Caco-2 (cell line): ENCODE measurements at regions not wholly inside any gene's neighbourhood (a gene's known extent, or its start where the extent isn't known, plus 50 kb on each side); places are given as distances from the start of the nearest gene placed in this dataset.

Source experiments
- BruUV-seq: library from RNA; stranded (reverse); fragments of 400-500 nt; replicated peaks from 2 replicates; lab custom pipeline; 2021; lab: Mats Ljungman, UMichigan
- CTCF ChIA-PET: fragments of 300-600 bp; sonication (Branson Sonifier 250); formaldehyde crosslinking; loops from one replicate; lab custom pipeline; 2022; ENCODE audit warnings: antibody characterized with exemption; lab: Charles Lee
- POLR2A ChIA-PET: fragments of 300-600 bp; sonication (Branson Sonifier 250); formaldehyde crosslinking; loops from one replicate; lab custom pipeline; 2022; ENCODE audit warnings: antibody characterized with exemption; lab: Charles Lee
- DNase-seq, 2 experiments: peaks; one replicate each; pipeline versions ENCODE4 v3.0.0 to v3.0.0-alpha.2; 2020 to 2022
- H3K27me3 ChIP-seq: replicated peaks from 2 replicates; pipeline ENCODE4 v1.6.0; 2011; ENCODE audit warnings: low read length; ENCODE audit not compliant: control insufficient read depth, insufficient read depth
- H3K36me3 ChIP-seq: 2 replicates; pipeline ENCODE4 v1.5.1; 2011; ENCODE audit warnings: low read length; ENCODE audit not compliant: control insufficient read depth, insufficient read depth
- H3K4me1 ChIP-seq: fragments of 250-450 bp; sonication (Bioruptor Pico); 2 replicates; pipeline ENCODE4 v1.5.1; 2020; ENCODE audit warnings: mild to moderate bottlenecking
- H3K4me3 ChIP-seq: 2 replicates; pipeline ENCODE4 v1.5.1; 2011; ENCODE audit warnings: low read depth, mild to moderate bottlenecking, control low read depth, low read length
- H3K9me3 ChIP-seq: fragments of 250-450 bp; sonication (Bioruptor Pico); 2 replicates; pipeline ENCODE4 v1.5.1; 2020; ENCODE audit warnings: mild to moderate bottlenecking, moderate library complexity
- H3K27ac Mint-ChIP-seq: one replicate; pipeline ENCODE4 v1.8.0; 2022; ENCODE audit warnings: mixed read lengths; ENCODE audit not compliant: unreplicated experiment
- H3K27me3 Mint-ChIP-seq: one replicate; pipeline ENCODE4 v1.8.0; 2022; ENCODE audit warnings: mixed read lengths; ENCODE audit not compliant: insufficient read depth, unreplicated experiment
- H3K36me3 Mint-ChIP-seq: one replicate; pipeline ENCODE4 v1.8.0; 2022; ENCODE audit warnings: mild to moderate bottlenecking, mixed read lengths; ENCODE audit not compliant: insufficient read depth, unreplicated experiment
- H3K4me1 Mint-ChIP-seq: one replicate; pipeline ENCODE4 v1.8.0; 2022; ENCODE audit warnings: low read depth, mixed read lengths; ENCODE audit not compliant: unreplicated experiment
- H3K4me3 Mint-ChIP-seq: one replicate; pipeline ENCODE4 v1.8.0; 2022; ENCODE audit warnings: mild to moderate bottlenecking, moderate library complexity, mixed read lengths; ENCODE audit not compliant: unreplicated experiment
- H3K9me3 Mint-ChIP-seq: one replicate; pipeline ENCODE4 v1.8.0; 2022; ENCODE audit warnings: mixed read lengths; ENCODE audit not compliant: unreplicated experiment
- intact Hi-C: fragments of 100-400 bp; cut with micrococcal nuclease; formaldehyde crosslinking; loops from one replicate; pipeline ENCODE4 v1.10.0; 2022; ENCODE audit not compliant: unreplicated experiment
- TF ChIP-seq, protein P1 (sequence below), 2 experiments: fragments of 200-600 bp in 1 of 2; IDR thresholded peaks; 1 replicate in 1 of 2; 2 replicates in 1 of 2; pipeline versions ENCODE4 v1.5.1 to v1.8.0; 2011 to 2022; ENCODE audit warnings: antibody characterized with exemption in 1 of 2, control low read depth in 1 of 2, inconsistent platforms in 1 of 2, low read depth in 1 of 2, low read length in 1 of 2, mild to moderate bottlenecking in 1 of 2, moderate library complexity in 1 of 2; ENCODE audit not compliant: insufficient read depth in 1 of 2, severe bottlenecking in 1 of 2, unreplicated experiment in 1 of 2

DNA sequence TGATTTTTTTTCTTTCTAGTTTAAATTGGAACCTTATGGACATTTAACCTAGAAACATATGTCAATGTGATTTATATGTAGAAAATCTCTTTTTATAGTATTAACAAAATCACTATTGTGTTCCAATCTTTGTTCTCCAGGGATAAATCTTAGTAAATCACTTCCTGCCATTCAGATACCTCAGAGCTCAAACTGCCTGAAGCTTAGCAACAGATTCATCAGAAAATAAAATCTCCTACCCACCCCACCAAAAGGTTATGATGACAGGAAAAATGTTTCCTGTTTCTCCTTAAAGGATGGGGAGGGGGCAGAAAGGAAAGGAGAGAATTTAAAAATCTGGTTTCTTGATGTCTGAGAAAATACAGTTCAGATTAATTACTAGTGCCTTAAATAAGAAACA lies 105.0 kb upstream of the TUT7 start:
- no peaks in the 10 kb centered on the region for H3K27me3 ChIP-seq
- Mint-ChIP-seq H3K36me3 (no peaks in the 10 kb centered on the region), H3K9me3 (no peaks in the 10 kb centered on the region), H3K4me1 (peaks cover 4% of the 10 kb centered on the region), H3K27ac (no peak overlapping the region), H3K27me3 (peaks cover 6% of the 10 kb centered on the region), H3K4me3 (no peak overlapping the region)
- DNase-seq, result no peak
- no peak overlapping the region for H3K4me3 ChIP-seq
- H3K9me3 ChIP-seq, result no peaks in the 10 kb centered on the region
- no peaks in the 10 kb centered on the region for H3K36me3 ChIP-seq
- ChIA-PET CTCF (no interaction called here), POLR2A (no interaction called here)
- TF ChIP-seq, protein P1, sequence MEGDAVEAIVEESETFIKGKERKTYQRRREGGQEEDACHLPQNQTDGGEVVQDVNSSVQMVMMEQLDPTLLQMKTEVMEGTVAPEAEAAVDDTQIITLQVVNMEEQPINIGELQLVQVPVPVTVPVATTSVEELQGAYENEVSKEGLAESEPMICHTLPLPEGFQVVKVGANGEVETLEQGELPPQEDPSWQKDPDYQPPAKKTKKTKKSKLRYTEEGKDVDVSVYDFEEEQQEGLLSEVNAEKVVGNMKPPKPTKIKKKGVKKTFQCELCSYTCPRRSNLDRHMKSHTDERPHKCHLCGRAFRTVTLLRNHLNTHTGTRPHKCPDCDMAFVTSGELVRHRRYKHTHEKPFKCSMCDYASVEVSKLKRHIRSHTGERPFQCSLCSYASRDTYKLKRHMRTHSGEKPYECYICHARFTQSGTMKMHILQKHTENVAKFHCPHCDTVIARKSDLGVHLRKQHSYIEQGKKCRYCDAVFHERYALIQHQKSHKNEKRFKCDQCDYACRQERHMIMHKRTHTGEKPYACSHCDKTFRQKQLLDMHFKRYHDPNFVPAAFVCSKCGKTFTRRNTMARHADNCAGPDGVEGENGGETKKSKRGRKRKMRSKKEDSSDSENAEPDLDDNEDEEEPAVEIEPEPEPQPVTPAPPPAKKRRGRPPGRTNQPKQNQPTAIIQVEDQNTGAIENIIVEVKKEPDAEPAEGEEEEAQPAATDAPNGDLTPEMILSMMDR (IDR thresholded peaks at IDR 0.05; ENCODE audit: insufficient read depth in 1 of 2, low read depth in 1 of 2, low read length in 1 of 2, severe bottlenecking in 1 of 2, unreplicated experiment in 1 of 2), result no peak
- no TSS peak for BruUV-seq
- 0 out of 2 replicates have a peak, but pooled peaks cover 6% of the 10 kb centered on the region for H3K4me1 ChIP-seq
- intact Hi-C loops, result no loop called here

DNA sequence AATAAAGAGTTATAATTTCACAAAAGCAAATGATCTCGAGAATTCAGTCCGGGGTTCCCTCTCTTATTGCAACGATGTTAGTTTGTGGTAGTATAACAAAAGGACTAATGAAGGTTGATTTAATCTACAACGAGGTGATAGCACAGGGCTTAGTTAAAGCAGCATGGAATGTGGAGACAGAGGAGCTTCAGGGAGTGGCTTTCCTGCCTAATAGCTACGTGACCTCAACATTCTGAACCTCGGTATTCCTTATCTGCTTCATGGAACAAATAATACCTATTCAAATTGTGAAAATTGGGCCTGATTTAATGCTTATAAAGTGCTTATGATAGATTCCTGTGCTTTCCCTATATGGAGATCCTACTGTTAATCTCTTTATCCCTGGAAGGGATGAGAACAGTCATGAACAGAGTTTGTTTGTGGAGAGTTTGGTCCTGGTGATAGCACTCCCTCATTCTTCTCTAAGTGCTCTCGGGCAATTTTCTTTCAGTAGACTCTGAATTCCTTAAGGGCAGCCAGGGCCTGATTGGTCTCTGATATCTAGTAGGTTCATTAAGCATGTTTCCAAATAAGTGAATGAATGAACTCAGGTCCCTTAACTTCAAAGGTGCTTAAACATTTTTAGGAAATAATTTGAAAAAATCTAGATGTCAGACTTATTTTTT lies 104.1 kb upstream of the TUT7 start:
- no peaks in the 10 kb centered on the region for H3K9me3 Mint-ChIP-seq
- intact Hi-C loops, result no loop called here
- POLR2A ChIA-PET, result no interaction called here
- H3K27ac Mint-ChIP-seq, result peak overlapping the region; percentile 12
- H3K4me3 Mint-ChIP-seq, result no peak overlapping the region
- H3K4me1 Mint-ChIP-seq, result no peaks in the 10 kb centered on the region
- CTCF ChIA-PET, result no interaction called here
- peaks cover 6% of the 10 kb centered on the region for H3K27me3 Mint-ChIP-seq
- H3K27me3 ChIP-seq, result no peaks in the 10 kb centered on the region
- TF ChIP-seq, protein P1 (IDR thresholded peaks at IDR 0.05; ENCODE audit: insufficient read depth in 1 of 2, low read depth in 1 of 2, low read length in 1 of 2, severe bottlenecking in 1 of 2, unreplicated experiment in 1 of 2), result no peak
- no peak for DNase-seq
- H3K36me3 Mint-ChIP-seq, result no peaks in the 10 kb centered on the region
- H3K4me1 ChIP-seq, result 0 out of 2 replicates have a peak, but pooled peaks cover 6% of the 10 kb centered on the region
- no peak overlapping the region for H3K4me3 ChIP-seq
- BruUV-seq, result no TSS peak
- H3K9me3 ChIP-seq, result no peaks in the 10 kb centered on the region
- H3K36me3 ChIP-seq, result no peaks in the 10 kb centered on the region

DNA sequence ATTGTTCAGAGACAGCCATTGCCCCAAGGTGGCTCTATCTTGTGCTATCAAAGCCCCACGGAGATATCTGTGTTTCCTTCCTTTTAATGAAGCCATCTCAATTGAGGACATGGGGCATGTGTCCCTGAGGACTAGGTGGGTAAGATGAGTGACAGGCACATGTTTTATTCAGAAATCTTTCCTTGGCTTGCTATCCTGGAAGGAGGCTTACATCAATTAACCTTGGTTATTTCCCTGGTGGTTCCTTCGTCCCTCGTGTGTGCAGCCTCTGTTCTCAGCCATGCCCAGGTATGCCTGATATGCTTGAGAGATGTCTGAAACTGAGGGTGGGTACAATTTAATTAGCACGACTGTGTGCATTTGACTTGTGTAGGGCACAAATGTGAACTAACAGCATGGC lies 102.2 kb upstream of the TUT7 start:
- H3K27ac Mint-ChIP-seq, result no peak overlapping the region
- no peaks in the 10 kb centered on the region for H3K36me3 Mint-ChIP-seq
- H3K36me3 ChIP-seq, result no peaks in the 10 kb centered on the region
- no peaks in the 10 kb centered on the region for H3K9me3 ChIP-seq
- peaks cover 6% of the 10 kb centered on the region for H3K27me3 Mint-ChIP-seq
- H3K4me1 ChIP-seq, result 0 out of 2 replicates have a peak, but pooled peaks cover 6% of the 10 kb centered on the region
- no peak for DNase-seq
- no peaks in the 10 kb centered on the region for H3K9me3 Mint-ChIP-seq
- TF ChIP-seq, protein P1 (IDR thresholded peaks at IDR 0.05; ENCODE audit: insufficient read depth in 1 of 2, low read depth in 1 of 2, low read length in 1 of 2, severe bottlenecking in 1 of 2, unreplicated experiment in 1 of 2), result no peak
- H3K4me1 Mint-ChIP-seq, result no peaks in the 10 kb centered on the region
- no peak overlapping the region for H3K4me3 ChIP-seq
- H3K27me3 ChIP-seq, result no peaks in the 10 kb centered on the region
- ChIA-PET CTCF (no interaction called here), POLR2A (no interaction called here)
- no peak overlapping the region for H3K4me3 Mint-ChIP-seq
- intact Hi-C loops, result no loop called here
- no TSS peak for BruUV-seq
